ENCODE measurements at regions not wholly inside any gene's neighbourhood (a gene's known extent, or its start where the extent isn't known, plus 50 kb on each side); places are given as distances from the start of the nearest gene placed in this dataset.

DNA sequence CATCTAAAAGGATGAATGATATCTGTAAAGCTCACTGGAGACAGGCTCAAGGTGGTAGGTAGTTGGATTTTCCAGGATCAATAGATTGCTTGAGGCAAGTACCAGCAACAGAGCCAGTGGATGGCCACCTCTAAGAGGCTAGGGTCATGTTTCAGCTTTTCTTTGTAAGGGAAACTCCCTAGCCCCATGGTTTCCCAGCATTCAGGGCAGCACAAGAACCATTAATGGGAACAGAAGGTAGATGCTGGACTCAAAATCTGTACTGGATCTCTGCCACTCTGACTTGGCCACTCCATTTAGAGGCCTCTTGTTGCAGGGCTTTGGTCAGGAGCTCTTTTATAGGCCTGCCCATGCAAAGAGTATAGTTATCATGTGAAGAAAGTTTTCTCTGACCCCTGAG is 76.1 kb upstream of the DYRK2 start:
- TF ChIP-seq EZH2 (IDR thresholded peaks at IDR 0.05) (no peak), CTCF (IDR thresholded peaks at IDR 0.05) (no peak), EZH2phosphoT487 (IDR thresholded peaks at IDR 0.05) (no peak)
